H1 (cell line): ENCODE measurements at regions not wholly inside any gene's neighbourhood (a gene's known extent, or its start where the extent isn't known, plus 50 kb on each side); places are given as distances from the start of the nearest gene placed in this dataset.

Experiments
- CTCF ChIA-PET: fragments of 300-600 bp; sonication (Branson Sonifier 250); formaldehyde crosslinking; loops from one replicate; lab custom pipeline; 2021; ENCODE audit not compliant: partially characterized antibody; lab: Charles Lee
- POLR2A ChIA-PET: fragments of 300-600 bp; sonication (Branson Sonifier 250); formaldehyde crosslinking; loops from one replicate; lab custom pipeline; 2021; ENCODE audit warnings: inconsistent platforms; ENCODE audit not compliant: partially characterized antibody; lab: Charles Lee
- DNase-seq, 2 experiments: peaks; one replicate each; pipeline versions ENCODE4 v3.0.0 to v3.0.0-alpha.2; 2010 to 2022; ENCODE audit warnings: low spot score in 2 of 2, low read depth in 1 of 2, mixed read lengths in 1 of 2
- FAIRE-seq: peaks from 2 replicates; lab custom pipeline; 2011; peaks lifted over from hg19 to GRCh38; lab: Jason Lieb, UNC
- H2AFZ ChIP-seq: 2 replicates; pipeline ENCODE4 v1.8.1; 2012; ENCODE audit warnings: low read length, inconsistent platforms
- H2AK5ac ChIP-seq: 2 replicates; pipeline ENCODE4 v1.6.1; 2013; ENCODE audit warnings: low read depth, low read length
- H2BK120ac ChIP-seq: replicated peaks from 2 replicates; pipeline ENCODE3; 2013; ENCODE audit warnings: low read depth, low read length, inconsistent platforms
- H2BK12ac ChIP-seq: 2 replicates; pipeline ENCODE4 v1.6.1; 2013; ENCODE audit warnings: low read depth, low read length
- H2BK15ac ChIP-seq: 2 replicates; pipeline ENCODE4 v1.6.1; 2013; ENCODE audit warnings: low read length
- H2BK20ac ChIP-seq: 2 replicates; pipeline ENCODE4 v1.6.1; 2013; ENCODE audit warnings: low read length
- H2BK5ac ChIP-seq: 2 replicates; pipeline ENCODE4 v1.6.1; 2013; ENCODE audit warnings: low read depth, low read length
- H3K14ac ChIP-seq: 2 replicates; pipeline ENCODE4 v1.6.1; 2013; ENCODE audit warnings: inconsistent platforms; ENCODE audit not compliant: insufficient read length
- H3K18ac ChIP-seq: 2 replicates; pipeline ENCODE4 v1.6.1; 2013; ENCODE audit warnings: low read length; ENCODE audit errors: extremely low read depth
- H3K23ac ChIP-seq: 2 replicates; pipeline ENCODE4 v1.6.1; 2013; ENCODE audit warnings: inconsistent platforms; ENCODE audit not compliant: insufficient read length
- H3K23me2 ChIP-seq: 2 replicates; pipeline ENCODE4 v1.6.1; 2013; ENCODE audit warnings: low read depth, low read length
- H3K27ac ChIP-seq: 2 replicates; pipeline ENCODE4 v1.6.1; 2011; ENCODE audit warnings: low read depth, low read length, inconsistent platforms
- H3K27me3 ChIP-seq, 4 experiments: replicated peaks in 1 of 4; 1 replicate in 1 of 4; 2 replicates in 3 of 4; pipeline versions ENCODE4 v1.6.1 to v1.8.1; 2011 to 2013; ENCODE audit warnings: low read length in 3 of 4, mild to moderate bottlenecking in 3 of 4, inconsistent platforms in 2 of 4, mixed read lengths in 2 of 4, moderate library complexity in 1 of 4; ENCODE audit not compliant: control insufficient read depth in 3 of 4, insufficient read depth in 3 of 4; ENCODE audit errors: extremely low read depth in 1 of 4
- H3K36me3 ChIP-seq, 4 experiments: 2 replicates each; pipeline versions ENCODE4 v1.6.1 to v1.8.1; 2011 to 2013; ENCODE audit warnings: mild to moderate bottlenecking in 4 of 4, low read length in 3 of 4, moderate library complexity in 2 of 4, control low read depth in 1 of 4, inconsistent platforms in 1 of 4; ENCODE audit not compliant: insufficient read depth in 4 of 4, control insufficient read depth in 2 of 4
- H3K4ac ChIP-seq: replicated peaks from 2 replicates; pipeline ENCODE3; 2013; ENCODE audit warnings: low read length, low read depth, mixed read lengths, inconsistent platforms; ENCODE audit not compliant: insufficient read length
- H3K4me1 ChIP-seq, 4 experiments: replicated peaks in 1 of 4; 1 replicate in 1 of 4; 2 replicates in 3 of 4; pipeline versions ENCODE4 v1.6.1 to v1.8.1; 2011 to 2013; ENCODE audit warnings: low read length in 3 of 4, inconsistent platforms in 2 of 4, mixed read lengths in 1 of 4; ENCODE audit not compliant: insufficient read depth in 4 of 4, control insufficient read depth in 3 of 4
- H3K4me2 ChIP-seq, 2 experiments: 2 replicates each; pipeline versions ENCODE4 v1.6.1 to v1.8.1; 2011 to 2013; ENCODE audit warnings: low read depth in 2 of 2, low read length in 2 of 2, control low read depth in 1 of 2, inconsistent platforms in 1 of 2, mild to moderate bottlenecking in 1 of 2; ENCODE audit not compliant: insufficient read depth in 1 of 2
- H3K4me3 ChIP-seq, 4 experiments: fragments of 200-600, 300-600 bp in 1 of 4; sonication (generic), shearing (Covaris generic), sonication (Bioruptor Twin) in 1 of 4; 2 replicates each; pipeline versions ENCODE4 v1.5.1 to v1.8.1; 2011 to 2016; ENCODE audit warnings: low read length in 4 of 4, low read depth in 3 of 4, control low read depth in 2 of 4, inconsistent platforms in 2 of 4, mild to moderate bottlenecking in 2 of 4, mixed read lengths in 1 of 4, moderate library complexity in 1 of 4; ENCODE audit not compliant: insufficient read depth in 2 of 4; ENCODE audit errors: extremely low read depth in 1 of 4
- H3K56ac ChIP-seq: replicated peaks from 2 replicates; pipeline ENCODE3; 2013; ENCODE audit warnings: low read depth, mild to moderate bottlenecking, mixed read lengths, low read length, inconsistent platforms; ENCODE audit not compliant: insufficient read length
- H3K79me1 ChIP-seq: 2 replicates; pipeline ENCODE4 v1.6.1; 2013; ENCODE audit warnings: low read depth, low read length, control low read depth
- H3K79me2 ChIP-seq, 2 experiments: 2 replicates each; pipeline versions ENCODE4 v1.6.1 to v1.8.1; 2012 to 2013; ENCODE audit warnings: low read length in 2 of 2, mild to moderate bottlenecking in 2 of 2, inconsistent platforms in 1 of 2; ENCODE audit not compliant: insufficient read depth in 2 of 2, control insufficient read depth in 1 of 2
- H3K9ac ChIP-seq, 4 experiments: replicated peaks in 1 of 4; 1 replicate in 1 of 4; 2 replicates in 3 of 4; pipeline versions ENCODE4 v1.6.1 to v1.8.1; 2011 to 2013; ENCODE audit warnings: low read depth in 3 of 4, low read length in 3 of 4, control low read depth in 2 of 4, mild to moderate bottlenecking in 2 of 4, moderate library complexity in 2 of 4, inconsistent platforms in 1 of 4; ENCODE audit errors: extremely low read depth in 1 of 4
- H3K9me3 ChIP-seq, 2 experiments: 2 replicates each; pipeline versions ENCODE4 v1.6.1 to v1.8.1; 2012 to 2013; ENCODE audit warnings: mild to moderate bottlenecking in 2 of 2, moderate library complexity in 2 of 2, control low read depth in 1 of 2, inconsistent platforms in 1 of 2, low read depth in 1 of 2, low read length in 1 of 2, mixed read lengths in 1 of 2; ENCODE audit not compliant: insufficient read depth in 2 of 2
- H4K20me1 ChIP-seq, 2 experiments: replicated peaks in 1 of 2; 2 replicates each; pipeline versions ENCODE3 to v1.8.1; 2011 to 2013; ENCODE audit warnings: inconsistent platforms in 2 of 2, low read length in 2 of 2, mild to moderate bottlenecking in 1 of 2; ENCODE audit not compliant: insufficient read depth in 2 of 2, control insufficient read depth in 1 of 2
- H4K5ac ChIP-seq: 2 replicates; pipeline ENCODE4 v1.6.1; 2013; ENCODE audit warnings: low read length, low read depth, mixed read lengths, inconsistent platforms; ENCODE audit not compliant: insufficient read length
- H4K8ac ChIP-seq: 2 replicates; pipeline ENCODE4 v1.8.0; 2013; ENCODE audit warnings: mild to moderate bottlenecking, moderate library complexity, low read length, inconsistent platforms; ENCODE audit not compliant: insufficient read depth; ENCODE audit errors: extremely low read depth
- H4K91ac ChIP-seq: replicated peaks from 2 replicates; pipeline ENCODE3; 2013; ENCODE audit warnings: low read length, mixed read lengths, inconsistent platforms; ENCODE audit not compliant: insufficient read length
- ASH2L ChIP-seq: fragments of 200-600, 300-600 bp; sonication (generic); IDR thresholded peaks from one replicate; pipeline ENCODE4 v1.7.1; 2017; ENCODE audit warnings: low read length
- BRCA1 ChIP-seq: IDR thresholded peaks from 2 replicates; pipeline ENCODE4 v1.6.1; 2012; ENCODE audit warnings: low read depth, low read length, improper control_type of control experiment
- CEBPB ChIP-seq: IDR thresholded peaks from 2 replicates; pipeline ENCODE4 v1.6.1; 2012; ENCODE audit warnings: low read depth, low read length
- CHD2 ChIP-seq: IDR thresholded peaks from 2 replicates; pipeline ENCODE4 v1.6.1; 2012; ENCODE audit warnings: low read length, improper control_type of control experiment
- CTBP2 ChIP-seq: IDR thresholded peaks from 2 replicates; pipeline ENCODE4 v1.7.0; 2011; ENCODE audit warnings: borderline replicate concordance, mild to moderate bottlenecking, moderate library complexity, mixed read lengths, low read length; ENCODE audit not compliant: insufficient read depth, insufficient read length
- EGR1 ChIP-seq: IDR thresholded peaks from 2 replicates; pipeline ENCODE4 v1.6.1; 2011; ENCODE audit warnings: low read depth, low read length, borderline replicate concordance
- EP300 ChIP-seq, 2 experiments: IDR thresholded peaks; 1 replicate in 1 of 2; 2 replicates in 1 of 2; pipeline ENCODE4 v1.6.1; 2011 to 2012; ENCODE audit warnings: low read depth in 2 of 2, low read length in 2 of 2, mild to moderate bottlenecking in 2 of 2, borderline replicate concordance in 1 of 2, inconsistent platforms in 1 of 2, moderate library complexity in 1 of 2
- MAFK ChIP-seq: IDR thresholded peaks from 2 replicates; pipeline ENCODE4 v1.6.1; 2012; ENCODE audit warnings: low read depth, mild to moderate bottlenecking, improper control_type of control experiment, low read length
- NANOG ChIP-seq: IDR thresholded peaks from 2 replicates; pipeline ENCODE4 v1.6.1; 2011; ENCODE audit warnings: low read length, low read depth, mild to moderate bottlenecking, inconsistent platforms; ENCODE audit not compliant: insufficient read depth, poor library complexity, severe bottlenecking
- SIN3A ChIP-seq, 2 experiments: IDR thresholded peaks in 1 of 2; conservative IDR thresholded peaks in 1 of 2; 2 replicates each; pipeline ENCODE4 v1.6.1; 2011 to 2012; ENCODE audit warnings: low read length in 2 of 2, improper control_type of control experiment in 1 of 2, low read depth in 1 of 2, mild to moderate bottlenecking in 1 of 2
- SIX5 ChIP-seq: IDR thresholded peaks from 2 replicates; pipeline ENCODE4 v1.6.1; 2011; ENCODE audit warnings: mild to moderate bottlenecking, low read depth, low read length
- SP1 ChIP-seq: IDR thresholded peaks from 2 replicates; pipeline ENCODE4 v1.6.1; 2011; ENCODE audit warnings: low read depth, low read length
- SP2 ChIP-seq: IDR thresholded peaks from 2 replicates; pipeline ENCODE4 v1.6.1; 2012; ENCODE audit warnings: mild to moderate bottlenecking, low read length, inconsistent platforms
- SUZ12 ChIP-seq: fragments of 200-600 bp; sonication (generic); IDR thresholded peaks from 2 replicates; pipeline ENCODE4 v1.6.1; 2012; ENCODE audit warnings: mild to moderate bottlenecking, inconsistent platforms, low read length, moderate library complexity, mixed read lengths
- USF2 ChIP-seq: IDR thresholded peaks from 2 replicates; pipeline ENCODE4 v1.6.1; 2011; ENCODE audit warnings: low read length, improper control_type of control experiment

DNA sequence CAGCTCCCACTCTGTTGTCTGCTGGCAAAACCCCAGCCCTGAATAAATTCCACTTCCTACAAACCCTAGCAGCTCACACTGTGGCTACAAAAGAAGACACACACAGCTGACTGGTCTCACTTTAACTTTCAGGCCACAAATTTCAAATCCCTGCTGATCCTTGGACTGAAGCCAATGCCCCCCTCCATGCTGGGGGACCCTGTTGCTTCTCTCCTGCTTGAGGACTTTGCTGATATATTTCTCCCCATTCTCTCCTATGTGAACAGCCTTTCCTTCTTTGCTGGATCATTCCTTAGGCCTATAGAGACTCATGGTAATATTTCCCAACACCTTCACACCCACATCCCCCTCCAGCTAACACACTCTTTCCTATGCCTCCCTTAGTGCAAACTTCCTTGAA lies 79.6 kb upstream of the ADRA1B start:
- no peaks in the 10 kb centered on the region for H3K27me3 ChIP-seq
- no peak overlapping the region for H2BK5ac ChIP-seq
- no peak overlapping the region for H2BK20ac ChIP-seq
- H3K36me3 ChIP-seq, result no peaks in the 10 kb centered on the region
- no peak overlapping the region for H2BK15ac ChIP-seq
- no peak overlapping the region for H3K18ac ChIP-seq
- H3K79me2 ChIP-seq, result no peaks in the 10 kb centered on the region
- H3K4me1 ChIP-seq, result peaks cover 0 to 3% (median 0%) of the 10 kb centered on the region in 4 experiments; a peak in 1 of 7 replicates
- no peak overlapping the region for H3K4ac ChIP-seq
- no peak overlapping the region for H2BK12ac ChIP-seq
- DNase-seq (no peak), FAIRE-seq (no peak)
- CTCF ChIA-PET, result no interaction called here
- H3K4me2 ChIP-seq, result no peak overlapping the region
- H3K9me3 ChIP-seq, result no peaks in the 10 kb centered on the region
- H3K23ac ChIP-seq, result no peak overlapping the region
- no peak overlapping the region for H3K27ac ChIP-seq
- no peak overlapping the region for H2AK5ac ChIP-seq
- POLR2A ChIA-PET, result no interaction called here
- H3K23me2 ChIP-seq, result no peaks in the 10 kb centered on the region; the same call in 1 of the 2 replicates
- no peak overlapping the region for H2BK120ac ChIP-seq
- no peaks in the 10 kb centered on the region for H4K20me1 ChIP-seq
- H3K56ac ChIP-seq, result no peak overlapping the region
- H3K79me1 ChIP-seq, result no peaks in the 10 kb centered on the region
- H4K8ac ChIP-seq, result no peak overlapping the region
- no peak overlapping the region for H4K5ac ChIP-seq
- no peak overlapping the region for H3K9ac ChIP-seq
- no peak overlapping the region for H4K91ac ChIP-seq
- no peak overlapping the region for H2AFZ ChIP-seq
- H3K4me3 ChIP-seq, result no peak overlapping the region
- H3K14ac ChIP-seq, result no peak overlapping the region
- TF ChIP-seq SP1 (no peak), MAFK (no peak), USF2 (no peak), CTBP2 (no peak), SUZ12 (no peak), SIN3A (conservative IDR thresholded peaks at IDR 0.05 in 1 of 2, IDR thresholded peaks at IDR 0.05 in 1 of 2; ENCODE audit: low read depth in 1 of 2, low read length in 2 of 2) (no peak), EP300 (IDR thresholded peaks at IDR 0.05; ENCODE audit: borderline replicate concordance in 1 of 2, low read depth in 2 of 2, low read length in 2 of 2) (no peak), NANOG (no peak), ASH2L (no peak), EGR1 (no peak), BRCA1 (no peak), CHD2 (no peak), CEBPB (no peak), SIX5 (no peak), SP2 (no peak)
- TF ChIP-seq, all 59 proteins: peak for 0
